Esophagus squamous epithelium (tissue), 4 donors: ENCODE measurements at regions not wholly inside any gene's neighbourhood (a gene's known extent, or its start where the extent isn't known, plus 50 kb on each side); places are given as distances from the start of the nearest gene placed in this dataset.

Experiments used
- CTCF ChIP-seq, 6 experiments: fragments of 450-650 bp in 4 of 6; fragments of 200-600 bp in 2 of 6; sonication (generic) in 2 of 6; IDR thresholded peaks; one replicate each; pipeline ENCODE4 v1.5.1; 2016 to 2019; ENCODE audit warnings: antibody characterized with exemption in 6 of 6, mild to moderate bottlenecking in 4 of 6, moderate library complexity in 4 of 6
- POLR2A ChIP-seq, 4 donors: fragments of 450-650 bp; IDR thresholded peaks; one replicate each; pipeline ENCODE4 v1.6.1; 2017; ENCODE audit warnings: antibody characterized with exemption in 4 of 4, mild to moderate bottlenecking in 4 of 4, moderate library complexity in 3 of 4

- TF ChIP-seq CTCF (IDR thresholded peaks at IDR 0.05) (no peak), POLR2A (IDR thresholded peaks at IDR 0.05) (no peak)
These were observed 246.2 kb upstream of the SEMA3C start for GRCh38 chr7:81165070-81165469.
